Fibroblast of lung (primary cell): ENCODE measurements at regions not wholly inside any gene's neighbourhood (a gene's known extent, or its start where the extent isn't known, plus 50 kb on each side); places are given as distances from the start of the nearest gene placed in this dataset.

Experiments
- DNase-seq, 2 donors: peaks; one replicate each; pipeline versions ENCODE4 v3.0.0 to v3.0.0-alpha.2; 2010; ENCODE audit warnings: low read depth in 2 of 2
- H2AFZ ChIP-seq: 2 replicates; pipeline ENCODE4 v1.5.1; 2012; ENCODE audit warnings: low read length, control low read depth, inconsistent platforms
- H3K27ac ChIP-seq: 2 replicates; pipeline ENCODE4 v1.5.1; 2011; ENCODE audit warnings: low read length, control low read depth; ENCODE audit not compliant: insufficient read depth
- H3K27me3 ChIP-seq: 2 replicates; pipeline ENCODE4 v1.5.1; 2011; ENCODE audit warnings: mild to moderate bottlenecking, low read length; ENCODE audit not compliant: control insufficient read depth, insufficient read depth
- H3K36me3 ChIP-seq: 2 replicates; pipeline ENCODE4 v1.5.1; 2011; ENCODE audit warnings: low read length; ENCODE audit not compliant: control insufficient read depth, insufficient read depth
- H3K4me1 ChIP-seq: 2 replicates; pipeline ENCODE4 v1.5.1; 2011; ENCODE audit warnings: low read length; ENCODE audit not compliant: control insufficient read depth, insufficient read depth; ENCODE audit errors: extremely low read depth
- H3K4me2 ChIP-seq: 2 replicates; pipeline ENCODE4 v1.5.1; 2011; ENCODE audit warnings: low read length, control low read depth; ENCODE audit not compliant: insufficient read depth; ENCODE audit errors: extremely low read depth
- H3K4me3 ChIP-seq, 4 experiments: fragments of 200-600 bp in 1 of 4; sonication (generic) in 1 of 4; replicated peaks in 1 of 4; 2 replicates each; pipeline ENCODE4 v1.5.1; 2011 to 2016; ENCODE audit warnings: low read length in 4 of 4, low read depth in 3 of 4, mild to moderate bottlenecking in 3 of 4, control low read depth in 2 of 4, inconsistent platforms in 1 of 4, mixed read lengths in 1 of 4; ENCODE audit not compliant: insufficient read depth in 1 of 4; ENCODE audit errors: control extremely low read depth in 1 of 4
- H3K79me2 ChIP-seq: 2 replicates; pipeline ENCODE4 v1.5.1; 2012; ENCODE audit warnings: mild to moderate bottlenecking, low read length, inconsistent platforms; ENCODE audit not compliant: control insufficient read depth, insufficient read depth
- H3K9ac ChIP-seq: 2 replicates; pipeline ENCODE4 v1.5.1; 2011; ENCODE audit warnings: mild to moderate bottlenecking, low read length, control low read depth; ENCODE audit not compliant: insufficient read depth
- H3K9me3 ChIP-seq: 2 replicates; pipeline ENCODE4 v1.5.1; 2012; ENCODE audit warnings: low read depth, low read length; ENCODE audit not compliant: control insufficient read depth, insufficient read depth
- H4K20me1 ChIP-seq: 2 replicates; pipeline ENCODE4 v1.5.1; 2011; ENCODE audit warnings: low read length; ENCODE audit not compliant: control insufficient read depth, insufficient read depth; ENCODE audit errors: extremely low read depth
- CTCF ChIP-seq, 2 donors: IDR thresholded peaks in 1 of 2; conservative IDR thresholded peaks in 1 of 2; 1 replicate in 1 of 2; 2 replicates in 1 of 2; pipeline ENCODE4 v1.5.1; 2011 to 2012; ENCODE audit warnings: low read length in 2 of 2, control low read depth in 1 of 2, inconsistent platforms in 1 of 2, low read depth in 1 of 2, mild to moderate bottlenecking in 1 of 2
- EZH2 ChIP-seq: IDR thresholded peaks from 2 replicates; pipeline ENCODE4 v1.5.1; 2012; ENCODE audit warnings: low read length, control low read depth, mild to moderate bottlenecking; ENCODE audit errors: missing control alignments

DNA sequence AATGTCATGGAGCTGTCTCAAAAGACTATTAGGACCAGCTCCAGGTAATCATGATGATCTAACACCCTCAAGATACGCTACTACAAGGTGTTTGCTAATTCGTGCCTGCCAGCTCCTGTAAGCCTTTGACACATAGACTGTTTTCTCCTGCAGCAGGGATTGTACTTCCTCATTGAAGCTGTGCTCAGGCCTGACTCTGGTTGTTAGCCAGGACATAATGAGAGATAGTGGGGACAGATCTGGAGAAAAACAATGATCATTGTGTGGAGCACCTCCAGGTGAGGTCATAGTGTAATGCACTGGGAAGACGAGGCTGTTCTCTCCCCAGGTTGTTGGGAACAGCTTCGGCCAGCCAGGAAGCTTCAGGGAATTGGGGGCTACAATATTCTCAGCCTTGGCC, 94.6 kb downstream of the SETD4 start:
- H3K9ac ChIP-seq = no peak overlapping the region
- no peak for DNase-seq
- H3K27me3 ChIP-seq = peaks cover 3% of the 10 kb centered on the region
- H3K9me3 ChIP-seq = no peaks in the 10 kb centered on the region
- TF ChIP-seq EZH2 (no peak), CTCF (conservative IDR thresholded peaks at IDR 0.05 in 1 of 2, IDR thresholded peaks at IDR 0.05 in 1 of 2; ENCODE audit: low read depth in 1 of 2, low read length in 2 of 2) (no peak)
- no peaks in the 10 kb centered on the region for H3K36me3 ChIP-seq
- H3K27ac ChIP-seq = no peak overlapping the region
- no peak overlapping the region for H2AFZ ChIP-seq
- H3K4me2 ChIP-seq = no peak overlapping the region
- no peaks in the 10 kb centered on the region for H3K79me2 ChIP-seq
- H3K4me1 ChIP-seq = no peaks in the 10 kb centered on the region
- no peak overlapping the region for H3K4me3 ChIP-seq
- no peaks in the 10 kb centered on the region for H4K20me1 ChIP-seq

- no peak for DNase-seq
- no peak overlapping the region for H2AFZ ChIP-seq
- H3K4me1 ChIP-seq = no peaks in the 10 kb centered on the region
- H3K27ac ChIP-seq = no peak overlapping the region
- no peak overlapping the region for H3K9ac ChIP-seq
- H4K20me1 ChIP-seq = no peaks in the 10 kb centered on the region
- no peak overlapping the region for H3K4me3 ChIP-seq
- H3K4me2 ChIP-seq = no peak overlapping the region
- no peaks in the 10 kb centered on the region for H3K79me2 ChIP-seq
- H3K36me3 ChIP-seq = no peaks in the 10 kb centered on the region
- no peaks in the 10 kb centered on the region for H3K9me3 ChIP-seq
- peaks cover 6% of the 10 kb centered on the region for H3K27me3 ChIP-seq
- no peak for TF ChIP-seq EZH2
- no peak for TF ChIP-seq CTCF (conservative IDR thresholded peaks at IDR 0.05 in 1 of 2, IDR thresholded peaks at IDR 0.05 in 1 of 2; ENCODE audit: low read depth in 1 of 2, low read length in 2 of 2)
These were observed 96.3 kb downstream of the SETD4 start for GRCh38 chr21:35963920-35964451.

- DNase-seq = no peak
- H3K27ac ChIP-seq = no peak overlapping the region
- no peaks in the 10 kb centered on the region for H3K79me2 ChIP-seq
These were observed 97.4 kb downstream of the SETD4 start for GRCh38 chr21:35962917-35963316.

More at GRCh38 chr21:35962917-35963316, 97.4 kb downstream of the SETD4 start:
- Histone ChIP-seq H3K4me3 (no peak overlapping the region), H3K9me3 (no peaks in the 10 kb centered on the region), H3K9ac (no peak overlapping the region), H3K27me3 (peaks cover 6% of the 10 kb centered on the region), H3K4me2 (no peak overlapping the region), H3K4me1 (no peaks in the 10 kb centered on the region), H3K36me3 (no peaks in the 10 kb centered on the region), H2AFZ (no peak overlapping the region), H4K20me1 (no peaks in the 10 kb centered on the region)
- TF ChIP-seq EZH2 (no peak), CTCF (conservative IDR thresholded peaks at IDR 0.05 in 1 of 2, IDR thresholded peaks at IDR 0.05 in 1 of 2; ENCODE audit: low read depth in 1 of 2, low read length in 2 of 2) (no peak)
